ENCODE measurements at regions not wholly inside any gene's neighbourhood (a gene's known extent, or its start where the extent isn't known, plus 50 kb on each side); places are given as distances from the start of the nearest gene placed in this dataset.

DNA sequence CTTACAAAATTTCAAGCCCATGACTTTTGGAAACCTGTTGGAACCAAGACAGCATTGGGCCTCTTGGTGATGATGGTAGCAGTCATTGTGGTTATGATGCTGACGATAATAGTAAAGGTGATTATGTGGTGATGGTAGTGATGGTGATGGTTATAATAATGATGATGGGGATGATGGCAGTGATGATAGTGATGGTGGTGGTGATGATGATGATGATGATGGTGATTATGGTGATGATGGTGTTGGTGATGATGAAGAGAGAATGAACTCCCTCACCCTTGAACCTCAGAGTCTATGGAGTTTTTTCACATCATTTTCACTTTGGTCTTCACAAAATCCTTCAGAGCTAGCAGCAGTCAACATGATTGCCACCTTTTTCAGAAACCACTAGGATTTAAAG is 105.3 kb upstream of the ASIC2 start:
- Mint-ChIP-seq H3K27me3 (ENCODE audit: unreplicated experiment) (no peaks in the 10 kb centered on the region), H3K9me3 (ENCODE audit: unreplicated experiment) (peaks cover 51% of the 10 kb centered on the region), H3K4me1 (ENCODE audit: unreplicated experiment) (no peaks in the 10 kb centered on the region), H3K36me3 (ENCODE audit: unreplicated experiment) (no peaks in the 10 kb centered on the region), H3K27ac (ENCODE audit: unreplicated experiment) (no peak overlapping the region), H3K4me3 (ENCODE audit: unreplicated experiment) (no peak overlapping the region)
- no peak for DNase-seq (ENCODE audit: extremely low spot score, unreplicated experiment)
- TF ChIP-seq CTCF (IDR thresholded peaks at IDR 0.05) = no peak

DNA sequence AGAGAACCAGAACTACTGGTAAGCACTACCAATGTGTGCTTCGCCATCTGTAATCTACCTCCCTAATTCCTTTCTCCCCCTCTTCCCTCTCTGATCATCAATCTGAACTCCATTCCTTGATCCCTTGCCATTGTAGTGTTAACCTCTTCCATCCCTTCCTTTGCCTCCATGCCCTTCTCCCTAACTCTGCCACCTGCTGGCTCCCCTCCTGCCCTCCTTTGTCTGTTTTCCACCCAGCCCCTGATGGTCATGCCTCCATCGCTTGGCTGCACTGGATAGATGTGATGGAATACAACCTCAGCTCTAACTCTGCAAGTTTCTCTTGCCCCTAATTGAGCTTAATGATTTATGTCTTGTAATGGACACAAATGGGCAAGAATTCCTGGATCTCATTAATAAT is 108.2 kb upstream of the ASIC2 start:
- no peak overlapping the region for H3K4me3 Mint-ChIP-seq (ENCODE audit: unreplicated experiment)
- H3K27ac Mint-ChIP-seq (ENCODE audit: unreplicated experiment) = no peak overlapping the region
- DNase-seq (ENCODE audit: extremely low spot score, unreplicated experiment) = no peak
- TF ChIP-seq CTCF (IDR thresholded peaks at IDR 0.05) = no peak
- peaks cover 45% of the 10 kb centered on the region for H3K9me3 Mint-ChIP-seq (ENCODE audit: unreplicated experiment)
- H3K27me3 Mint-ChIP-seq (ENCODE audit: unreplicated experiment) = no peaks in the 10 kb centered on the region
- no peaks in the 10 kb centered on the region for H3K36me3 Mint-ChIP-seq (ENCODE audit: unreplicated experiment)
- no peaks in the 10 kb centered on the region for H3K4me1 Mint-ChIP-seq (ENCODE audit: unreplicated experiment)

DNA sequence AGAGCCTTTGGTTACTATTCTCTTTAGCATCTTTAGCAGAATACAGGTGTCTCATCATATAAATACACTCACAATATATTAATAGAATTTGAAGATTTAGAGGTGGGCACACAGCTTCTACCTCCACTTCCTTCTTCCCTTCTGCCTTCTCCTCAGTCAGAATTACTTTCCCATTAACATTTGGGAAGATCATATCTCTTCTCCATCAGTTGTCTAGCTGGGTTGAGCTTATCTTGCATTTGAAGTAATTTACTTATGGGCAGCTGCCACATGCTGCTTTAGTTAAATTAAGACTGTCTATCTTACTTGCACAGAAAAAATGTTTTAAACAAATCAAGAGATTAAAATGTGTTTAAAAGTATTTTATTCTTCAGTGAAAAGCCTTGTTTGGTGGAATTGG is 110.1 kb upstream of the ASIC2 start:
- Mint-ChIP-seq H3K4me1 (ENCODE audit: unreplicated experiment) (no peaks in the 10 kb centered on the region), H3K27ac (ENCODE audit: unreplicated experiment) (no peak overlapping the region), H3K9me3 (ENCODE audit: unreplicated experiment) (peaks cover 42% of the 10 kb centered on the region), H3K36me3 (ENCODE audit: unreplicated experiment) (no peaks in the 10 kb centered on the region), H3K27me3 (ENCODE audit: unreplicated experiment) (no peaks in the 10 kb centered on the region), H3K4me3 (ENCODE audit: unreplicated experiment) (no peak overlapping the region)
- DNase-seq (ENCODE audit: extremely low spot score, unreplicated experiment) = no peak
- no peak for TF ChIP-seq CTCF (IDR thresholded peaks at IDR 0.05)

DNA sequence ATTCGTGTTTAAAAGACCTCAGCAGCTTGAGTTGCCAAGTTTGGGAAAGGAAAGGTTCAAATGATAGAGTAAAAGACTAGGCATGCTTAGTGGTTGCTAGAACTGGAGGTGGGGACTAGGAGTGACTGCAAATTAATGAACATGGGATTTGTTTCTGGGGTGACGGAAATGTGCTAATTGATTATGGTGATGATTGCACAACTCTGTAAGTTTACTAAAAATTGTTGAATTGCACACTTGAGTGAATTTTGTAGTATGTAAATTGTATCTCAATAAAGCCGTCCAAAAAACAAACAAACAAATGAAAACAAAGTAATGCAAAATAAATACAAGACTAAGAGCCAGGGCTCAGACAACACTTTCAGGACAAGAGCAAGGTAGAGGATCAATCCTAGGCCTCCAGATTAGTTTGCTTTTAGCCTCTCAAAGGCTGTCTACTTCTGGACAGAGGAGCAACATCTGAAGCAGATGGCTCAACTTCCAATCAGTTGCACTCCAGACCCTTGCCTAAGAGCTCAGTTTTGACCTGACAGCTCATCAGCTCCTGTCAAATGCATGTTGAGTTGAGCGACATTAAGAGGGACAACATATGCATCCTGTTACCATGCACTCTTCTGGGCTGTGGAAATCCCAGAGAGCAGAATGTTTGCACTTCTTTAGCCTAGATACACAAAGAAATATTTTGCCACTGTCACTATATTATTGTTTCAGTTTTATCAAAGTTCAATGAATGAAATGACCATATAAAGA is 111.2 kb upstream of the ASIC2 start:
- no peaks in the 10 kb centered on the region for H3K36me3 Mint-ChIP-seq (ENCODE audit: unreplicated experiment)
- no peak overlapping the region for H3K27ac Mint-ChIP-seq (ENCODE audit: unreplicated experiment)
- H3K4me3 Mint-ChIP-seq (ENCODE audit: unreplicated experiment) = no peak overlapping the region
- H3K4me1 Mint-ChIP-seq (ENCODE audit: unreplicated experiment) = no peaks in the 10 kb centered on the region
- no peaks in the 10 kb centered on the region for H3K27me3 Mint-ChIP-seq (ENCODE audit: unreplicated experiment)
- peaks cover 39% of the 10 kb centered on the region for H3K9me3 Mint-ChIP-seq (ENCODE audit: unreplicated experiment)
- no peak for DNase-seq (ENCODE audit: extremely low spot score, unreplicated experiment)
- no peak for TF ChIP-seq CTCF (IDR thresholded peaks at IDR 0.05)

DNA sequence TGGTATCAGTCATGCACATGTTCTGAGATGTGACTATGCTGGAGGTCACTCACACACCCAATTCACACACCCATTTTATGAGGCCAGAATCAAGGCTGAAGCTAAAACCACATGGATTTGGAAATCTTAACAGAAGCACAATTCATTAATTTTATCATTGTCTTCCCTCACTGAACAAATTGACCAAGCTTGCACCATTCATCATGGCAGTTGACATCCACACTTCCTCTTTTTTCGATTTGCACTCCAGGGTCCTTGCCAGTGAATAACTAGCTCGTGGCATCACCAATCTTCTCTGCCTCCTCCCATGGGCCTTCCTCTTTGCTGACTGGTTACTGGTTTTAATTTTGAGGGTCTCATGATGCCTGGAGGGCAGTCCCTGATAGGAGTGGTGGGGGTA is 123.0 kb upstream of the ASIC2 start:
- Mint-ChIP-seq H3K27me3 (ENCODE audit: unreplicated experiment) (no peaks in the 10 kb centered on the region), H3K9me3 (ENCODE audit: unreplicated experiment) (peaks cover 40% of the 10 kb centered on the region), H3K27ac (ENCODE audit: unreplicated experiment) (no peak overlapping the region), H3K4me3 (ENCODE audit: unreplicated experiment) (no peak overlapping the region), H3K36me3 (ENCODE audit: unreplicated experiment) (no peaks in the 10 kb centered on the region), H3K4me1 (ENCODE audit: unreplicated experiment) (no peaks in the 10 kb centered on the region)
- TF ChIP-seq CTCF (IDR thresholded peaks at IDR 0.05) = no peak
- no peak for DNase-seq (ENCODE audit: extremely low spot score, unreplicated experiment)

All from osteocyte (in vitro differentiated cells).